GM12864 (cell line): ENCODE measurements at regions not wholly inside any gene's neighbourhood (a gene's known extent, or its start where the extent isn't known, plus 50 kb on each side); places are given as distances from the start of the nearest gene placed in this dataset.
"Not testable (repeated sequence)": the region's sequence is repeated elsewhere in the genome, so short reads cannot be mapped to it uniquely, and the experiment has no call there.

Source experiments
- DNase-seq: peaks from one replicate; pipeline ENCODE4 v3.0.0-alpha.2; 2011; ENCODE audit warnings: low read depth
- H3K4me3 ChIP-seq: 2 replicates; pipeline ENCODE4 v1.5.1; 2011; ENCODE audit warnings: mild to moderate bottlenecking, low read depth, low read length, control low read depth
- TF ChIP-seq, protein P1 (sequence below): IDR thresholded peaks from 2 replicates; pipeline ENCODE4 v1.5.1; 2011; ENCODE audit warnings: low read depth, mild to moderate bottlenecking, moderate library complexity, low read length, control low read depth, inconsistent platforms; ENCODE audit errors: missing control alignments

DNA sequence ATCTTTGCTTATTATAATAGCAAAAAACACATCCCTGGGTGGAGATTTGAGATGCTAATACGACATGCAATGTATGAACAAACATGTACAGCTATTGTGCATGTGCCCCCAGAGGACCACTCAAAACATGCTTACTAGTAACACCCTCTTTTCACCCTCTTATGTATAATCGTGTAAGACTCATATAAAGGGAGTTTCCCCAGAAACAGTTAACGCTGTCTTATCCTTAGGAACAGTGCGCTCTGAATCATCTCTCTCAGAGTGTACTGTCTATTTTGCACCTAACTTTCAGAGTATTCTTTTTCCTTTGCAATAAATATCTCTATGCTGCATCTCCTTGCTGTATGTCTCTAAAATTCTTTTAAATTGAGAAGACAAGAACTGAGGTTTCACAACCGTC lies 2604.0 kb downstream of the PCDH9 start:
- TF ChIP-seq, protein P1, sequence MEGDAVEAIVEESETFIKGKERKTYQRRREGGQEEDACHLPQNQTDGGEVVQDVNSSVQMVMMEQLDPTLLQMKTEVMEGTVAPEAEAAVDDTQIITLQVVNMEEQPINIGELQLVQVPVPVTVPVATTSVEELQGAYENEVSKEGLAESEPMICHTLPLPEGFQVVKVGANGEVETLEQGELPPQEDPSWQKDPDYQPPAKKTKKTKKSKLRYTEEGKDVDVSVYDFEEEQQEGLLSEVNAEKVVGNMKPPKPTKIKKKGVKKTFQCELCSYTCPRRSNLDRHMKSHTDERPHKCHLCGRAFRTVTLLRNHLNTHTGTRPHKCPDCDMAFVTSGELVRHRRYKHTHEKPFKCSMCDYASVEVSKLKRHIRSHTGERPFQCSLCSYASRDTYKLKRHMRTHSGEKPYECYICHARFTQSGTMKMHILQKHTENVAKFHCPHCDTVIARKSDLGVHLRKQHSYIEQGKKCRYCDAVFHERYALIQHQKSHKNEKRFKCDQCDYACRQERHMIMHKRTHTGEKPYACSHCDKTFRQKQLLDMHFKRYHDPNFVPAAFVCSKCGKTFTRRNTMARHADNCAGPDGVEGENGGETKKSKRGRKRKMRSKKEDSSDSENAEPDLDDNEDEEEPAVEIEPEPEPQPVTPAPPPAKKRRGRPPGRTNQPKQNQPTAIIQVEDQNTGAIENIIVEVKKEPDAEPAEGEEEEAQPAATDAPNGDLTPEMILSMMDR, result no peak

DNA sequence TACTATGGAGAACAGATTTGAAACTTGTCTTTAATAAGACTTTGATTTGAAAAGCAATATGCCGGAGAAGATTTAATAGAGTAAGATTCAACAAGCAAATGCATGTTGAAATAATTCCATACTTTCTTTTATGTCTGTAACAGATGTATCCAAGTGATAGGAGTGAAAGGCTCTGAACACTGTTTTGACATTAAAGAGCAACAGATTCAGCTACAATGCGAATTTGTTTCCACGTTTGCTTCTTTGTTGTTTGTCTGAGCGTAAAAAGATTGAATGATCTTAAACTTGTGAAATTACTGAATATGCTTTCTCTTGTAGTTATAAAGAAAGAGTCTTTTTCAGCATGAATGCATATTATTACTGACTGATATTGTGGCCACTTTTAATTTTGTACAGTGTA lies 2612.9 kb downstream of the PCDH9 start:
- TF ChIP-seq, protein P1, result no peak
- H3K4me3 ChIP-seq, result no peak overlapping the region
- no peak for DNase-seq

More for the DNA sequence above, 2604.0 kb downstream of the PCDH9 start:
- H3K4me3 ChIP-seq, result no peak overlapping the region
- DNase-seq, result no peak

DNA sequence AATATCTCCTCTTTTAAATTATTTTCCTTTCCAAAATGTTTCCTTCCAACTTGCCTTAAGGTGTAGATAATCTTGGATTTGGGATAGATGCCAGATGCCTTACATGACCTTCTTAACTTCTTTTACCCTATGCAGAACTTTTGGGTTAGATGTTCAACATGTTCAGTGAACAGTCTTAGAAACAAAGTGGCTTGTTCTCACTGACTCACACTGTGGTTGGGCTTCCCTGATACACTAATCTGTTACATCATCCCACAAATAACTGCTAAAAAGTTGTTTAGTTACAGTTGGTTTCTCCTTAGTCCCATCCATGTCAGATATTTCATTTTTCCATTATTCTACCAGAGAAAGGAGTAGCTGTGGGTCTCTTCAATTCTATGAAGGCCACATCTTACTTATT lies 2638.2 kb downstream of the PCDH9 start:
- no peak overlapping the region for H3K4me3 ChIP-seq
- TF ChIP-seq, protein P1, result no peak
- no peak for DNase-seq

DNA sequence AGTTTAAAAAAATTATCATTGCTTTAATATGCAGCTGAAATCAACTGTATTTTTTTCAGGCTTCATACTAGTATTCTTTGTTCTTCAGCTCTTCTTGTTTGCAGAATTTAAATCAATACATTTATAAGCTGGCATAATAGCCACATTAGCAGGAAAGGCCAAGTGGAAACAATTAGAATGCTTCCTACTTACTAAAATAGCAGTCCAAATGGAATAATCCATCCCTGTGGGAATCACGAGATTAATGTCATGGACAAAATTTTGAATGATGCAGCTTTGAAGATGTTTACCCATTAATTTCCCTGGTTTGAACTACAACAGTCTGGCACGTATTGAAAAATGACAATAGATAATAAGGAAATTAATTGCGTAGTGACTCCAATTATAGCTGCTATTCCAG lies 2650.8 kb downstream of the PCDH9 start:
- H3K4me3 ChIP-seq, result no peak overlapping the region
- TF ChIP-seq, protein P1, result no peak
- DNase-seq, result no peak

DNA sequence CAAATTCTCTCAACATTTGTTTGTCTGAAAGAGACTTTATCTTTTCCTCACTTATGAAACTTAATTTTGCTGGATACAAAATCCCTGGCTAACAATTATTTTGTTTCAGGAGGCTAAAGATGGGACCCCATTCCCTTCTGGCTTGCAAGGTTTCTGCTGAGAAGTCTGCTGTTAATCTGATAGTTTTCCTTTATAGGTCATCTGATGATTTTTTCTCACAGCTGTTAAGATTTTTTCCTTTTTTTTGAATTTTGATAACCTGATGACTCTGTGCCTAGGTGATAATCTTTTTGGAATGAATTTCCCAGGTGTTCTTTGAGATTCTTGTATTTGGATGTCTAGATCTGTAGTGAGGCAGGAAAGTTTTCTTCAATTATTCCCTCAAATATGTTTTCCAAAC lies 2661.4 kb downstream of the PCDH9 start:
- TF ChIP-seq, protein P1, result no peak

DNA sequence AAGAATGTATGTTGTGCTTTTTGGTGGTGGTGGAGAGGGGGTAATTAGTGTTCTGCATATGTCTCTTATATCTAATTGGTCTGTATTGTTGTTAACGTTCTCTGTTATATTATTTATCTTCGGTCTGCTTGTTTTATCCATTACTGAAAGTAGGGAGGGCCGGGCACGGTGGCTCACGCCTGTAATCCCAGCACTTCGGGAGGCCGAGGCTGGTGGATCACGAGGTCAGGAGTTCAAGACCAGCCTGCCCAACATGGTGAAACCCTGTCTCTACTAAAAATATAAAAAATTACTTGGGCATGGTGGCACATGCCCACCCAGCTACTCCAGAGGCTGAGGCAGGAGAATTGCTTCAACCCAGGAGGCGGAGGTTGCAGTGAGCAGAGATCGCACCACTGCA lies 2672.1 kb downstream of the PCDH9 start:
- not testable (repeated sequence) for DNase-seq, H3K4me3 ChIP-seq

More for the DNA sequence above, 2661.4 kb downstream of the PCDH9 start:
- DNase-seq, result no peak
- H3K4me3 ChIP-seq, result no peak overlapping the region

DNA sequence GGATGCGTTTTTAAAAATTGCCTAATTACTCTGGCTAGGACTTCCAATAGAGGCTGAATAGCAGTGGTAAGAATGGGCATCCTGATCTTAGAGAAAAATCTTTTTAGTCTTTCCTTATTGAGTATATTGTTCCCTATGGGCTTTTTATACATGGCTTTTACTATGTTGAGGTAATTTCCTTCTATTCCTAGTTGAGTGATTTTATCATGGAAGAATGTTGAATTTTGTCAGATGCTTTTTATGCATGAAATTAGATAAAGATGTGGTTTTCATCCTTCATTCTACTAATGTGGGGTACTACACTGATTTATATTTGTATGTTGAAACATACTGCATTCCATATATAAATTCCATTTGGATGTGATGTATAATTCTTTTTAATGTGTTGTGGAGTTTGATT lies 2673.8 kb downstream of the PCDH9 start:
- no peak for DNase-seq
- TF ChIP-seq, protein P1, result no peak
- no peak overlapping the region for H3K4me3 ChIP-seq
